ENCODE measurements at regions not wholly inside any gene's neighbourhood (a gene's known extent, or its start where the extent isn't known, plus 50 kb on each side); places are given as distances from the start of the nearest gene placed in this dataset.
"Not testable (repeated sequence)": the region's sequence is repeated elsewhere in the genome, so short reads cannot be mapped to it uniquely, and the experiment has no call there.

DNA sequence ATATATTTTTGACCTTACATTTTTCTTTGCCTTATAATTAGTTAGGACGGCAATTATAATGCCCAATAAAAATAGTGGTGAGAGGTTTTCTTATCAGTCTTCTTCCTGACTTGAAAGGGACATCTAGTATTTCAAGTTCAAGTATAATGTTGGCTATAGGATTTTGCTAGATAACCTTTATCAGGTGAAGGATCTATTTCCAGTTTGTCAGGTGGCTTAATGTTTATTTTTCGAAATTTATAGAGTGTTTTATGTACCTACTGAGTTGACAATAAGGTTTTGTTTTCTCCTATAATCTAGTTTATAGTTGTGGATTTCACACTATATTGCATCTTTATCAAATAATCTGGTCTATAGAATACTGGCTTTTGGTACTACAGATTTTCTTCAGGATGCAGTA lies 351.8 kb upstream of the FGF13 start:
- DNase-seq (ENCODE audit: extremely low read depth, low read depth, low spot score): no peak

DNA sequence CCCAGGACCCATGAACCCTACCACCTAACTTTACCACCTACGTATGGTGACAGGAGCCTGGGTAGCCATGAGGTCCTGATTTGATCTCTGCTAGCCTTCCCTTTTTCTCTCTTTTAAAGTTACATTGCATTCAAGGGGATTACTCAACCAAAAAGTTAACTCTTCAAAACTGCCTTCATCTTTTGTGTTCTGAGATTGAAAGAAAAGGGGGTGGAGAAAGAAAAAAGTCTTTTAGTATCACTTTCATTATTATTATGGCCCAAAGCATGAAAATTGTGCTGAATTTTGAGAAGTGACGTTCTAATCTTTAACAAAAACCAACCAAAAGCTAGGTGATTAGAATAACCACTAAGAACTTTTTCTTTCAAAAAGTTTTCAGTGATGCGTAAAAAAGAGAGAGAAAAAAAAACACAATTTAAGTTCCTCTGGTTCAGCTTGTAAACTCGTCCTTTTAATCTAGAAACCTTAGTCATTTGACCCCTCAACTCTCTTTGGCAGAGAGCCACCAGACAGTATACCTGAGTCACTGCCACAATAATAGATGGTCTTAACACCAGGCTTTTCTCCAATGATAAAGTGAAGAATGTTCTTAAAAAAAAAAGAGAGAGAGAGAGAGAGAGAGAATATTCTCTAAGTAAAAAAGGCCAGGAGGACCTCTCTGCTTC lies 347.4 kb upstream of the FGF13 start:
- no peak for DNase-seq (ENCODE audit: extremely low read depth, low read depth, low spot score)

DNA sequence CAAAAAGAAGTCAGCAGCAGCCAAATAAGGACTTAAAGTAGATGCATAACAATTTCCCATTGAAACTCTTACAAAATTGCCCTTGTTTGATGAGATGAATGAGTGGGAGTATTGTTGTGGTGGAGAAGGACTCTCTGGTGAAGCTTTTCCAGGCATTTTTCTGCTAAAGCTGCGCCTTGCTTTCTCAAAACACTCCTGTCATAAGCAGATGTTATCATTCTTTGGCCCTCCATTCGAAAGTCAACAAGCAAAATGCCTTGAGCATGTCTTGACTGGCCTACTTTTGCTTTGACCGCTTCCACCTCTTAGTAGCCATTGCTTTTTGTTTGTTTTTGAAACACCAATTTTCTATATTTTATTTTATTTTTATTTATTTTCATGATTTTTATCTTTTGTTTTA lies 340.9 kb upstream of the FGF13 start:
- DNase-seq (ENCODE audit: extremely low read depth, low read depth, low spot score): no peak

DNA sequence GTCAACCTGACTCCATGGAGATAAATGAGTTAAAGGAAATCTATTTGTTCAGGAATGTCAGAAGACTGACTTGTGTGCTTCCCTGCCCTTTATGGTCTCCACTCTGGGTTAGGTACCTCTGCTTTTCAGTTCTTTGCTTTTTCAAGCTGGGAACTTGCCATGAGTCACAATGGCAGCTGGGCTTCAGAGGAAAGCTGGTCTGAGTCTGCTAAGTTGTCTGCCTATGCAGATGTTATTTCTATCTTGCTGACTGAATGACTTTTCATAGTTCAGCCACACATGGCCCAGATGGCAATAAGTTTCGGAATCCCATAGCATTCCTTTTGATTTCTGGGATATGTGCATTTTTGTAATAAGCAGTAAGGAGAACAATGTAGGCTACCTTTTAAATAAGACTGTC lies 337.9 kb upstream of the FGF13 start:
- no peak for DNase-seq (ENCODE audit: extremely low read depth, low read depth, low spot score)

DNA sequence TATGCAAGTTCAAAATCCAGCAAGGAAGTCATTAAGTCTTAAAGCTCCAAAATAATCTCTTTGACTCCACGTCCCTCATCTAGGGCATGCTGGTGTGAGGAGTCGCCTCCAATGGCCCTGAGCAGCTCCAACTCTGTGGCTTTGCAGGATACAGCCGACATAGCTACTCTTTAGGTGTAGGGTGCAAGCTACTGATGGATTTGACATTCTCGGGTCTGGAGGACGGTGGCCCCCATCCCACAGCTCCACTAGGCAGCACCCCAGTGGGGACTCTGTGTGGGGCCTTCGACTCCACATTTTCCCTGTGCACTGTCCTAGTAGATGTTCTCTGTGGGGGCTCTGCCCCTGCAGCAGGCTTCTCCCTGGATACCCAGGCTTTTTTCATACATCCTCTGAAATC lies 333.2 kb upstream of the FGF13 start:
- DNase-seq (ENCODE audit: extremely low read depth, low read depth, low spot score): no peak

DNA sequence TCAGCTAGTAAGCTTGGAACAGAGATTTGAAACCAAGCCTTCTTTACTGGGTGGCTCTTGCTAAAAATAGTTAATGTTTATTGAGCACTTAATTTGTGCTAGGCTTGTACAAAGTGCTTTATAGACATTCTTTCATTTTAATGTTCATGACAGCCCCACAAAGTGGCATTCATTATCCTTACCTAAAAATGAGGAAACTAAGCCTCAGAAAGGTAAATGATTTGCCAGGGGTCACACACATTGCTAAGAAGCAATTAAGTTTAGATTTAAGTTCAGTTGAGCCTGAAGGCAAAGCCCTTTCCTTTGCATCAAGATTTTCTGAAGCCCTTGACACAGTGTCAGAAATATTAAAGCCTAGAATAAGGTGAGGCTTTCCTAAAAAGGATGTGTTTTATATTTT lies 327.5 kb upstream of the FGF13 start:
- DNase-seq (ENCODE audit: extremely low read depth, low read depth, low spot score): no peak

DNA sequence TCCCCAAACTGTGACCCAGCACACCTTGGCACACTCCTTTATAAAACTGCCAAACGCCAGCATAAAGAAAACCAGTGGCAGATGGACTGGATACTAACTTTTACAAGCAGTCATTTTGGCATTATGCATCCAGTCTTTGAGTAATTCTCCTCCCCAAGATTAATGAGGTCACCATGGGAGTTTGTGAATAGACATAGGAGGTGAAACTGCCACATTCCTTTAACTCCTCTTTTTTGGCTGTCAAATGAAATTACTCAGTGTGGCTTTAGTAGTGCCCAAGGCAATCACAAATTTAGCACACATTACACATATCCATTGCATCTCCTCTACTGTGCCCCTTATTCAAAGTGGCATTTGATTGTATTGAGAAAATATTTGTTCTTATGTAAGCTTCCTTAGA lies 315.3 kb upstream of the FGF13 start:
- DNase-seq (ENCODE audit: extremely low read depth, low read depth, low spot score): no peak

DNA sequence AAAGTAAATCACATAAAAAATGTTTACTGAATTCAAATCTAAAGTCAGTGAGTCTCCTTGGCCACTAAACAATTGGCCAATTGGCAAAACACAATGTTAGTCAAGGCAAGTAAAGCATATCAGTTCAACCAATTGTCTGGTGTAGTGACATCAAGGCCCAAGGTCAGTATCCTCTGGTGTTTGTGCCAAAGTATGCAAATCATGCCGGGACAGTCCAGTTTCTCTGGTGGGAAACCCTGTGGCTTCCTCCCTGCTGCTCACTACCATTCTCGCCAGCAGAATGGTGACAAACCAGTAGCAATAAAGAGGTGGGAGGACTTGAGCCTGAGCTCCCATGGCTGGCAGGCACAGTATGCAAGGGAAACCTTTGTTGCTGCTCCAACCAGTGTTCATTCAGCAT lies 314.9 kb upstream of the FGF13 start:
- DNase-seq (ENCODE audit: extremely low read depth, low read depth, low spot score): no peak

DNA sequence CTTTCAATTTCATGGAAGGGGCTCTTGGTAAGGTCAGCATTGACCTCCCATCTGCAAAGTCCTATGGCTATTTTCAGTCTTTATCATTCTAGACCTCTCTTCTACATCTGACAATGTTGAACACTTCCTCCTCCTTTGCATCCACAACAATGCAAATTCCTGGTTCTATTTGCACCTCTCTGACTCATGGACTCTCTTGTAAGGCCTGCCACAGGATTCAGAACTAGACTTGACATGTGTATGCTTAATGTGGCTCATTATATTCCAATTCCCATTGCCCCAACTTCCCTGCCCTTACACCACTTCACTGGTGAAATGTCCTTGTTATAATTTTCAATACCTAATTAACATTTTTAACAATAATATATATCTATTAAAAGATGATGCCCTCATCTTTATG lies 314.3 kb upstream of the FGF13 start:
- DNase-seq (ENCODE audit: extremely low read depth, low read depth, low spot score): no peak

DNA sequence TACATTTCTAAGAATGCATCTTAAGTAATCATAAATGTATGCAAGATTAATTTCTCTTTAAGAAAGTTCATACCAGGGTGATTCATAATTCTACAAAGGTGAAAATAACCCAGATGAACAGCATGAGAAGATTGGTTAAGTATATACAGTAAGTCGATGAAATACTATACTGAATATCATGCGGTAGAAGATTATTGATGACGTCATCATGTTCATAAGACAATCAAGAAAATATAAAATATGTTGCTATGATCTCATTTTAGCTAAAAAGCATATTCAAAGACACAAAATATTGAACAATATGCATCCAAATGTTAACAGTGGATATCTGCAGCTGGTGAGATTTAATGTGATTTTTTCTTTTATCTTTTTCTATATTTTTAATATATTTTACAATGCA lies 312.0 kb upstream of the FGF13 start:
- no peak for DNase-seq (ENCODE audit: extremely low read depth, low read depth, low spot score)

DNA sequence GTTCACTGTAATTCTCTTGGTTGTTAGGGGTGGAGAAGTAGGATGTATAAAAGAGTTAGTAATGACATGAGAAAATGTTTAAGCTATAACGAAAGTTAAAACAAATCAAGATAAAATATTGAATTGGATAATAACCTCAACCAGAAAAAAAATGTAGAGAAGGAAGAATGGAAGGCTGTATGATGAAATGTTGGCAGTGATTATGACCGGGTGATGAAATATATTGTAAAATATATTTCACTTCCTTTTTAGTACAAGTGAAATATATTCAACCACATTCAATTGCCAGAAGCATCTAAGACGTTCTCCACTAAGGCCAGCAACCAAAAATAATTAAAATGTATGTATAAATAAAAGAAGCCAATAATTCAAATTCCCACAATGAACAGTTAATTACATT lies 309.3 kb upstream of the FGF13 start:
- no peak for DNase-seq (ENCODE audit: extremely low read depth, low read depth, low spot score)

DNA sequence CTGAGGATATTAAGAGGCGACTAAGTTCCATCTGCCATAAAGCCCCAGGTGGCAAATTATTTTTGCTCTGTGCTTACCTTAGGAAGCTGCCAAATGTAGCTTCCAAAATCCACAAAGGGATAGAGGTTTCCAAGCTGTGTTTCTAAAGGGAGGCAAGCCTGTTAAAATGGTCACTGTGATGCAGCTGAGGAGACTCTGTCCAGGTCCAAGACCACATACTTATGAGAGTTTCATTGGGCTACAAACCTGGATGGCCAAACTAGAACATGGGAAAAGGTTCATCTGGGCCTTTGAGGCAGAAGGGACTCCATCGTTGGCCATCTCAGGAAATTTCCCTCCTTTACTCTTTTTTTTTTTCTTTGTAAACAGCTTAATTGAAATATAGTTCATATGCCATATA lies 306.9 kb upstream of the FGF13 start:
- no peak for DNase-seq (ENCODE audit: extremely low read depth, low read depth, low spot score)

DNA sequence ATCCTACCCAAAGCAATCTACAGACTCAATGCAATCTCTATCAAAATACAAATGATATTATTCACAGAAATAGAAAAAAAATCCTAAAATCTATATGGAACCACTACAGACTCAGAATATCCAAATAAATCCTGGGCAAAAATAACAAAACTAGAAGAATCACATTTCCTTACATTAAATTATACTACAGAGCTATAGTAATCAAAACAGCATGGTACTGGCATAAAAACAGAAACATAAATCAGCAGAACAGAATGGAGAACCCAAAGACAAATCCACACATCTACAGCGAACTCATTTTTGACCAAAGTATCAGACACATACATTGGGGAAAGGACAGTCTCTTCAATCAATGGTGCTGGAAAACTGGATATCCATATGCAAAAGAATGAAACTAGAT lies 304.1 kb upstream of the FGF13 start:
- DNase-seq (ENCODE audit: extremely low read depth, low read depth, low spot score): no peak

DNA sequence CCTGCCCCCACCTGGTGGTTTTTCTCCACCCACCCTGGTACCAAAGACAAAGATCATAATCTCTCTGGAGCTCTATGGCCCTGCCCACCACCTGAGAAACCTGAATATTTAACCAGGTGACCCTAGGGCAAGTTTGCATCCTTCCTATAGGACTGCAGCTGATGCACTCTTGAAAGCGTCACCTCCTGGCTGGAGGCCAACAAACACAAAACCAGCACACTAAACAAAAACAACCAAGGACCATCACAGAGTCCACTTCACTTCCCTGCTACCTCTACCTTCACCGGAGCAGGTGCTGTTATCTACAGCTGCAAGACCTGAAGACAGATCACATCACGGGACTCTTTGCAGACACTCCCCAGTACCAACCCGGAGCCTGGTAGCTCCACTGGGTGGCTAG lies 296.7 kb upstream of the FGF13 start:
- no peak for DNase-seq (ENCODE audit: extremely low read depth, low read depth, low spot score)

DNA sequence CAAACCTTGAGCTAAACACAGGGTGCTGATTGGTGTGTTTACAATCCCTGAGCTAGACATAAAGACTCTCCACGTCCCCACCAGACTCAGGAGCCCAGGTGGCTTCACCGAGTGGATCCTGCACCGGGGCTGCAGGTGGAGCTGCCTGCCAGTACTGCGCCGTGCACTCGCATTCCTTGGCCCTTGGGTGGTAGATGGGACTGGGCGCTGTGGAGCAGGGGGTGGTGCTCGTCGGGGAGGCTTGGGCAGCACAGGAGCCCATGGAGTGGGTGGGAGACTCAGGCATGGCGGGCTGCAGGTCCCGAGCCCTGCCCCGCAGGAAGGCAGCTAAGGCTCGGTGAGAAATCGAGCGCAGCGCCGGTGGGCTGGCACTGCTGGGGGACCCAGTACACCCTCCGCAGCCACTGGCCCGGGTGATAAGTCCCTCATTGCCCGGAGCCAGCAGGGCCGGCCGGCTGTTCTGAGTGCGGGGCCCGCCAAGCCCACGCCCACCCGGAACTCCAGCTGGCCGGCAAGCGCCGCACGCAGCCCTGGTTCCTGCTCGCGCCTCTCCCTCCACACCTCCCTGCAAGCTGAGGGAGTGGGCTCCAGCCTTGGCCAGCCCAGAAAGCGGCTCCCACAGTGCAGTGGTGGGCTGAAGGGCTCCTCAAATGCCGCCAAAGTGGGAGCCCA lies 292.5 kb upstream of the FGF13 start:
- not testable (repeated sequence) for DNase-seq (ENCODE audit: extremely low read depth, low read depth, low spot score)

DNA sequence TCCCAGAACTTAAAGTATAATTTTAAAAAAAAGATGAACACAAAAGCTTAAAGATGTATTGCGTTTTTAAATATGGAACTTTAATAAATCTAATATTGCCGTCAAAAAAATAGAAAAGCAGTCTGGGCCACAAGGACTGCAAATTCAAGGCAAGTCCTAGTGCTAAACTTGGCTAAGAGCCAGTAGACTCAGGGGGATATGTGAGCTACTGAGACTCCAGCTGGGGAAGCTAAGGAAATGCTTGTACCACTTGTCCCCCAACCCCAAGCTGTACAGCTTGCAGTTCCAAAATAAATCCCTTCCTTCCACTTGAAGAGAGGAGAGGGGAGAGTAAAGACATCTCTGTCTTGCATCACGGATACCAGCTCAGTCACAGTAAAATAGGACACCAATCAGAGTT lies 290.8 kb upstream of the FGF13 start:
- DNase-seq (ENCODE audit: extremely low read depth, low read depth, low spot score): no peak

DNA sequence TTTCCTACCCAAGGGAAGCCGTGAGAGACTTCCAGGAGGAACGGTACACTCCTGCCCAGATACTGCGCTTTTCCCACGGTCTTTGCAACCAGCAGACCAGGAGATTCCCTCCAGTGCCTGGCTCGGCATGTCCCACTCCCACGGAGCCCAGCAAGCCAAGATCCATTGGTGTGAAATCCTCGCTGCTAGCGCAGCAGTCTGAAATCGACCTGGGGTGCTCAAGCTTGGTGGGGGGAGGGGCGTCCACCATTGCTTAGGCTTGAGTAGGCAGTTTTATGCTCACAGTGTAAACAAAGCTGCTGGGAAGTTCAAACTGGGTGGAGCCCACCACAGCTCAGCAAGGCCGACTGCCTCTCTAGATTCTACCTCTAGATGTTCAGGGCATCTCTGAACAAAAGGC lies 284.8 kb upstream of the FGF13 start:
- DNase-seq (ENCODE audit: extremely low read depth, low read depth, low spot score): no peak

DNA sequence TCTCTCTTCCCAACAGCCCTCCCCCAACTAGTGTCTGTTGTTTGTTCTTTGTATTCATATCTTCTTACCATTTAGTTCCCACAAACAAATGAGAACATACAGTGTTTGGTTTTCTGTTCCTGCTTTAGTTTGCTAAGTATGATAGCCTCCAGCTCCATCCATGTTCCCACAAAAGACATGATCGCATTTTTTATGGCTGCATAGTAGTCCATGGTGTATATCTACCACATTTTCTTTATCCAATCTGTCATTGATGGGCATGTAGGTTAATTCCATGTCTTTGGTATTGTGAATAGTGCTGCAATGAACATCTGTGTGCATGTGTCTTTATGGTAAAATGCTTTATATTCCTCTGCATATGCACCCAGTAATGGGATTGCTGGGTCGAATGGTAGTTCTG lies 283.9 kb upstream of the FGF13 start:
- DNase-seq (ENCODE audit: extremely low read depth, low read depth, low spot score): no peak

DNA sequence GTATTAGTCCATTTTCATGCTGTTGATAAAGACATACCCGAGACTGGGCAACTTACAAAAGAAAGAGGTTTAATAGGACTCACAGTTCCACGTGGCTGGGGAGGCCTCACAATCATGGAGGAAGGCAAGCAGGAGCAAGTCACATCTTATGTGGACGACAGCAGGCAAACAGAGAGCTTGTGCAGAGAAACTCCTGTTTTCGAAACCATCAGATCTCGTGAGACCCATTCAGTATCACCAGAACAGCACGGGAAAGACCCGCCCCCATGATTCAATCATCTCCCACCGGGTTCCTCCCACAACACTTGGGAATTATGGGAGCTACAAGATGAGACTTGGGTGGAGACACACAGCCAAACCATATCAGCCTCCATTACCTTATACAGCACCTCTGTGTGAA lies 278.9 kb upstream of the FGF13 start:
- DNase-seq (ENCODE audit: extremely low read depth, low read depth, low spot score): not testable (repeated sequence)

DNA sequence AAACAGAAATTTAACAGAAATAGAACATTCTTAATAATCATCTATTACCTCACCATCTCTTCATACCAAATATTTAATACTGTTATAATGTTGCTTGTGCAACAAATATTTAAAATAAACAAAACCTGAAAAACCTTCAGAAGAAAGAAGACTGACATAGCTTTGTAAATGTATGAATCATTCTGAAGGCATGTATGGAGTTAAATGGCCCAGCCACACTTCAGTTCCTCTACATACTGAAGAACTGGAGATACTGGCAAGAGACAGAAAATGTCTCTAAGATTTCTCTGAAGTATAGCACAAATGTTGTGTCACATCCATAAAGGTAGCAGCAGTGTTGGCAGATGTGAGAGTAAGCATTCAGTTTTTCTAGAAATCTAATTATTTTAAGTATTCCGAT lies 275.3 kb upstream of the FGF13 start:
- DNase-seq (ENCODE audit: extremely low read depth, low read depth, low spot score): no peak

DNA sequence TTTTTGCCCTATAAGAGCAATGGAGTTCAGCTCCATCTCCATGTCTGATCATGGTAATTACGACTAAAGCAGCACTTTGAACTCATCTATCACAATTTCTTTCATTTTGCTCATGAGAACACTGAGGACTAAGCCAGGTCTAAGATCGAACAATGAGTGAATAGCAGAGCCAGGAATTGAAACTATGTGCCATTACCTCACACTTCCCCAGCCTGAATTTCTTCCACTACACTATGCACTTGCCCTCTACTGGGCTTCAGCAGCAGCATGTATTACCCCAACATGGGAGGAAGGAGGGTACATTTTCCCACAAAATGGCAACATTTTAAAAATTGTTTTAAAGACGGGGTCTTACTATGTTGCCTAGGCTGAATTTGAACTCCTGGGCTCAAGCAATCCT lies 274.7 kb upstream of the FGF13 start:
- no peak for DNase-seq (ENCODE audit: extremely low read depth, low read depth, low spot score)

DNA sequence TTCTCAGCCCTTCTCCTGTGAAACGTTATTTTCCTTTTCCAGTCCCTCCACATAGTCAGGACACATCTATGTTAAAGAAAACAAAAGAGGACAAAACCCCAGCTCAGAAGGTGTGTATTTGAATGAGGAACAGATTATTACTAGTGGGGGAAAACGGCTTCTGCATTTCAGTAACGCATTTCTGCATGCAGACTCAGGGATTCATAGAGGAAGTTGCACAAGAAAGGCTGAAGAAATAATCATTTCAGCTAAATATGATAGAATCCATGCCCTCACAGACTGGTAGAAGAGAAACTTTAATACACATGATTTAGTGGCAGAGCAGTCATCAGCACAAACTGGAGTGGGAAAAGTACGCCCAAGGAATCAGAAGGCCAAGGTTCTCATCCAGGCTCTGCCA lies 270.8 kb upstream of the FGF13 start:
- DNase-seq (ENCODE audit: extremely low read depth, low read depth, low spot score): no peak

DNA sequence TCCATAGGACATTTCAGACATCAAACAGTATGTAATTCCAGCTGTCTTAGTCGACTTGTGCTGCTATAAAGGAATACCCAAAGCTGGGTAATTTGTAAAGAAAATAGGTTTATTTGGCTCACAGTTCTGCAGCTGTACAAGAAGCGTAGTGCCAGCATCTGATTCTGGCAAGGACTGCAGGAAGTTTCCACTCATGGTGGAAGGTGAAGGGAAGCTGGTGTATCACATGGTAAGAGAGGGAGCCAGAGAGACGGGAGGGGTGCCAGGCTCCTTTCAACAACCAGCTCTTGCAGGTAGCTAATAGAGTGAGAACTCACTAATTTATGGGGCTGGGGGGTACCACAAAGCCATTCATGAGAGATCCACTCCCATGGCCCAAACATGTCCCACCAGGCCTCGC lies 253.0 kb upstream of the FGF13 start:
- no peak for DNase-seq (ENCODE audit: extremely low read depth, low read depth, low spot score)
